ENCODE measurements at regions not wholly inside any gene's neighbourhood (a gene's known extent, or its start where the extent isn't known, plus 50 kb on each side); places are given as distances from the start of the nearest gene placed in this dataset.

- DNase-seq (ENCODE audit: low read depth), result no peak
Measured at GRCh38 chr4:180726611-180727010, 1516.6 kb upstream of the TENM3 start.

GRCh38 chr4:180727478-180727877 is 1515.7 kb upstream of the TENM3 start:
- DNase-seq (ENCODE audit: low read depth), result no peak

GRCh38 chr4:180734753-180735432 is 1508.3 kb upstream of the TENM3 start:
- no peak for DNase-seq (ENCODE audit: low read depth)

GRCh38 chr4:180741703-180742102 is 1501.5 kb upstream of the TENM3 start:
- DNase-seq (ENCODE audit: low read depth), result no peak

GRCh38 chr4:180745019-180745418 is 1498.2 kb upstream of the TENM3 start:
- no peak for DNase-seq (ENCODE audit: low read depth)

GRCh38 chr4:180751009-180751408 is 1492.2 kb upstream of the TENM3 start:
- DNase-seq (ENCODE audit: low read depth), result no peak

- no peak for DNase-seq (ENCODE audit: low read depth)
Measured at GRCh38 chr4:180757927-180758326, 1485.3 kb upstream of the TENM3 start.

GRCh38 chr4:180766045-180766444 is 1477.2 kb upstream of the TENM3 start:
- DNase-seq (ENCODE audit: low read depth), result no peak

GRCh38 chr4:180766944-180767729 is 1476.1 kb upstream of the TENM3 start:
- no peak for DNase-seq (ENCODE audit: low read depth)

- no peak for DNase-seq (ENCODE audit: low read depth)
Measured at GRCh38 chr4:180768610-180769009, 1474.6 kb upstream of the TENM3 start.

GRCh38 chr4:180769791-180770190 is 1473.4 kb upstream of the TENM3 start:
- DNase-seq (ENCODE audit: low read depth), result no peak

- DNase-seq (ENCODE audit: low read depth), result no peak
Measured at GRCh38 chr4:180770265-180770664, 1472.9 kb upstream of the TENM3 start.

- DNase-seq (ENCODE audit: low read depth), result no peak
Measured at GRCh38 chr4:180784940-180785339, 1458.3 kb upstream of the TENM3 start.

- no peak for DNase-seq (ENCODE audit: low read depth)
Measured at GRCh38 chr4:180788729-180789128, 1454.5 kb upstream of the TENM3 start.

- no peak for DNase-seq (ENCODE audit: low read depth)
Measured at GRCh38 chr4:180789929-180790328, 1453.3 kb upstream of the TENM3 start.

- no peak for DNase-seq (ENCODE audit: low read depth)
Measured at GRCh38 chr4:180790471-180790870, 1452.7 kb upstream of the TENM3 start.

GRCh38 chr4:180792541-180792940 is 1450.7 kb upstream of the TENM3 start:
- DNase-seq (ENCODE audit: low read depth), result no peak

- DNase-seq (ENCODE audit: low read depth), result no peak
Measured at GRCh38 chr4:180794333-180794732, 1448.9 kb upstream of the TENM3 start.

- DNase-seq (ENCODE audit: low read depth), result no peak
Measured at GRCh38 chr4:180798036-180798577, 1445.1 kb upstream of the TENM3 start.

GRCh38 chr4:180799798-180800197 is 1443.4 kb upstream of the TENM3 start:
- DNase-seq (ENCODE audit: low read depth), result no peak

- DNase-seq (ENCODE audit: low read depth), result no peak
Measured at GRCh38 chr4:180805101-180805500, 1438.1 kb upstream of the TENM3 start.

GRCh38 chr4:180808862-180809261 is 1434.3 kb upstream of the TENM3 start:
- DNase-seq (ENCODE audit: low read depth), result no peak

- DNase-seq (ENCODE audit: low read depth), result no peak
Measured at GRCh38 chr4:180809439-180809838, 1433.8 kb upstream of the TENM3 start.
